Left cardiac atrium (tissue), 4 donors: ENCODE measurements at regions not wholly inside any gene's neighbourhood (a gene's known extent, or its start where the extent isn't known, plus 50 kb on each side); places are given as distances from the start of the nearest gene placed in this dataset.
"Not testable (repeated sequence)": the region's sequence is repeated elsewhere in the genome, so short reads cannot be mapped to it uniquely, and the experiment has no call there.

Experiments used
- ATAC-seq, 2 donors: fragments of 200-7000 bp; cut with Tn5 transposase; one replicate each; pipeline ENCODE4 v1.9.1; 2020; ENCODE audit warnings: mild to moderate bottlenecking in 2 of 2, moderate library complexity in 2 of 2
- DNase-seq: peaks from one replicate; pipeline ENCODE4 v3.0.0-alpha.2; 2020
- intact Hi-C, 2 donors: fragments of 100-400 bp; cut with DNase I; formaldehyde crosslinking; loops; one replicate each; pipeline versions ENCODE4 v1.14.1 to v1.15.1; 2022 to 2023
- donor health status: DM: no; HTN: yes; CAD: no.
- donor health status: DM: no; HTN: yes; CAD: no; lungs with severe emphysema.
- donor health status: DM: yes; HTN: yes; CAD: no.
- donor health status: Dilated cardiomyopathy.

DNA sequence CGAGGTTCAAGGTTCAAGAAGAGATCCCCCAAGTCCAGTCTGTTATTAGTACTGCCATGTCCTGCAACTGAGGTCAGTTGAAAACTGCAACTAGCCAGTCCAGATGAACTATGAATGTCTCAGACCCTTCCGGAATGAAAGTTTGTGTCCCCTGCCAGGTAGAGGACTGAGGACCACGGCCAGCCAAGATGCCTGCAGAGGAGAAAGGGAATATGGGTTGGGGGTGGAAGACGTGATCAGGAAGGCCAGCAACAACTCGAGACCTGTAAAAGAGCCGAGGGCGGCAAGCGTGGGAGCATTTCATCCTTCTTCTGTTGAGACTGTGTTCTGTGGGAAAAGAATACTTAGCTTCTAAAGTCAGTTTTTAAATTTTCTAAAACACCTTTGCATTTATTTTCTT is 572.4 kb upstream of the B3GAT1 start:
- DNase-seq (no peak), ATAC-seq (no peak)
- intact Hi-C loops = no loop called here

- ATAC-seq, DNase-seq, intact Hi-C loops: not testable (repeated sequence)
These were observed 570.4 kb upstream of the B3GAT1 start for GRCh38 chr11:134982432-134982831.

DNA sequence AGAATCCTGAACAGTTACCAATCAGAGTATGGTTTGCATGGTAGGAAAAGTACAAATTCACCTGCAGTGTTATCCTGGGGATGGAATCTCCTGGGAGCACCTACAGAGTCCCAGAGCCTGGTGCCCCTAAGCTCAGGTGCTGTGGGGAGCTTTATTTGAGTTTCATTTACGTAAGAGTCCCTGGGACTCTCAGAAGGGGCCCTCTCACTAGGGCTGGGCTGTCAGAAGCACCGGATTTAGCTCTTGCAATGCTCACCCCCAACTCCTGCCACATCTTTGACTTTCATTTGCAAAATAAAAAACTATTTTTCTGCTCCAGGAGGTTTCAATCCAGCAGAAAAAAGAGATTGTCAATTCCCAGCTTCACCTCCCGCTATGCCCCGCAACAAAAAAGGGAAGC is 569.8 kb upstream of the B3GAT1 start:
- no peak for DNase-seq
- intact Hi-C loops = no loop called here
- ATAC-seq = no peak

- no peak for ATAC-seq
- no peak for DNase-seq
- intact Hi-C loops = no loop called here
These were observed 569.0 kb upstream of the B3GAT1 start for GRCh38 chr11:134980819-134981710.

DNA sequence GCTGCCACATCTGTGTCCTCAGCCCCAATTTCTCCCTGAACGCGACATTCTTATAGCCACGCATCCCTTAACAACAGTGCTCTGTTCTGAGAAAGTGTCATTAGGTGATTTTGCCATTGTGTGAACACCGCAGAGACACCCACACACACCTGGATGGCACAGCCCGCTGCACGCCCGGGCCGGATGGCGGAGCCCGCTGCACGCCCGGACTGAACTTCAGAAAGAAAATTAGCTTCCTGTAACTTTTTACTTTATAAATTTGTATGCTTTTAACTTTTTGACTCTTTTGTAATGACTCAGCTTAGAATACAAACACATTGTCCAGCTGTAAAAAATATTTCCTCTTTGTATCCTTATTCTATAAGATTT is 567.0 kb upstream of the B3GAT1 start:
- DNase-seq, ATAC-seq, intact Hi-C loops: not testable (repeated sequence)

GRCh38 chr11:134978388-134979088 is 566.5 kb upstream of the B3GAT1 start:
- intact Hi-C loops = no loop called here
- no peak for ATAC-seq
- DNase-seq = no peak

GRCh38 chr11:134976551-134976950 is 564.5 kb upstream of the B3GAT1 start:
- ATAC-seq (no peak), DNase-seq (no peak)
- intact Hi-C loops = no loop called here

GRCh38 chr11:134975866-134976376 is 563.9 kb upstream of the B3GAT1 start:
- intact Hi-C loops = no loop called here
- DNase-seq (no peak), ATAC-seq (no peak)

DNA sequence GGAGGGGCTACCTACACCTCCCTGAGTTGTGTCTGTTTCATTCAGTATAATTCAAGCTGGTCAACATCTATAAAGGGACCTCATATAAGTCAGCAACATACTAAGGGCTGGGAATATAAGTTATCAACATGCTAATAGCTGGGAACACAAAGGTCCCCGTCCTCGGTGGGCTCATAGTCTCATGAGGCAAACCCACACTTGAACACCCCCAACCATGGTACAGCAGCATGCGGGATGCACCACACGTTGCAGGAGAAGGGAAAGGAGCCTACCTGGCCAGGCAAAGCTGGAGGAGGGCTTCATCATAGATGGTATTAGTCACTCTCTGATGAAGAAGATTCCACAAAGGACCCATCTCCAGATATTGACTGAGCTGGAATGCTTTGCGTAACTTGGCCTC is 561.8 kb upstream of the B3GAT1 start:
- no peak for ATAC-seq
- intact Hi-C loops = no loop called here
- no peak for DNase-seq

- DNase-seq (no peak), ATAC-seq (no peak)
- intact Hi-C loops = no loop called here
These were observed 559.3 kb upstream of the B3GAT1 start for GRCh38 chr11:134971381-134971780.

DNA sequence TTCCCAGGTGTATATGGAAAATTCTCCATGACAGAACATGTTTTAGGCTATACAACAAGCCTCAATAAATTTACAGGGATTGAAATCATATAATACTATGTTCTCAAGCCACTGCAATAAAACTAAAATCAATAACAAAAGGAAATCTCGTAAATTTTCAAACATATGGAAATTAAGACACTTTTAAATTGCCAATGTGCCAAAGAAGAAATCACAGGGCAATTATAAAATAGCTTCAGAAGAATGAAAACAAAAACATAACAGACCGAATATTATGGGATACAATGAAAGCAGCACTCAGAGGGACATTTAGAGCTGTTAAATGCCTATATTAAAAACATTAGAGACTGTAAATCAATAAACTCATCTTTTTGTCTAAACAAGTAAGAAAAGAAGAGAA is 555.7 kb upstream of the B3GAT1 start:
- ATAC-seq = no peak
- DNase-seq = no peak
- intact Hi-C loops = no loop called here

DNA sequence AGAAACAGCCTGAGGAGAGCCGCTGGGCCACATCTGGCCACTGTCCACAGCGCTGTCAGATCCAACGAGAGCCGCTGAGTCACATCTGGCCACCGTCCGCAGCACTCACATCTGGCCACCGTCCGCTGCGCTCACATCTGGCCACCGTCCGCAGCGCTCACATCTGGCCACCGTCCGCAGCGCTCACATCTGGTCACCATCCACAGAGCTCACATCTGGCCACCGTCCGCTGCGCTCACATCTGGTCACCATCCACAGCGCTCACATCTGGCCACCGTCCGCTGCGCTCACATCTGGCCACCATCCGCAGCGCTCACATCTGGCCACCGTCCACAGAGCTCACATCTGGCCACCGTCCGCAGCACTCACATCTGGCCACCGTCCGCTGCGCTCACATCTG is 549.3 kb upstream of the B3GAT1 start:
- intact Hi-C loops, DNase-seq, ATAC-seq: not testable (repeated sequence)

GRCh38 chr11:134958870-134959269 is 546.8 kb upstream of the B3GAT1 start:
- DNase-seq = no peak
- intact Hi-C loops = no loop called here
- ATAC-seq = no peak

- no peak for ATAC-seq
- intact Hi-C loops = no loop called here
- DNase-seq = no peak
These were observed 546.2 kb upstream of the B3GAT1 start for GRCh38 chr11:134958336-134958640.

- DNase-seq (no peak), ATAC-seq (no peak)
- intact Hi-C loops = no loop called here
These were observed 545.7 kb upstream of the B3GAT1 start for GRCh38 chr11:134957540-134958335.

GRCh38 chr11:134956450-134957210 is 544.6 kb upstream of the B3GAT1 start:
- ATAC-seq (no peak), DNase-seq (no peak)
- intact Hi-C loops = no loop called here

DNA sequence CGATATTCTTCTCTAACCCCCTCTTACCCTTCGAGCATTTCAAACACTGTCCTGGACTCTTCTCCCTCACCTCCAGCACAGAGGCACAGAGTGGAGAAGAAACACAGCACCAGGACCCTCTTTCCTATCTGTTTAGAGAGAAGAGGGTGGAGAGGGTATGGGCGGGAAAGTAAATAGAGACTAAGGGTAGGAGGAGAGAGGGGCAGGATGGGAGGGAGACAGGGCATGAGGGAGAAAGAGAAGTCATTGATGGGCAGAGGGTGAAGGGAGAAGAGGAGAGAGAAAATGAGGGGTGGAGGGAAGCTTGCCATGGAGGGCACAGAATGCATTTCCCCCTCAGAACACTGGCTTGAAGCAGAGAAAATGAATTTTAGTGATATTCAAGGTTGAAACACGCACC is 543.9 kb upstream of the B3GAT1 start:
- ATAC-seq, DNase-seq, intact Hi-C loops: not testable (repeated sequence)

- intact Hi-C loops = no loop called here
- no peak for ATAC-seq
- no peak for DNase-seq
These were observed 543.2 kb upstream of the B3GAT1 start for GRCh38 chr11:134955281-134955680.

GRCh38 chr11:134954456-134954855 is 542.4 kb upstream of the B3GAT1 start:
- intact Hi-C loops, ATAC-seq, DNase-seq: not testable (repeated sequence)
